H1 (cell line): ENCODE measurements at regions not wholly inside any gene's neighbourhood (a gene's known extent, or its start where the extent isn't known, plus 50 kb on each side); places are given as distances from the start of the nearest gene placed in this dataset.

Source experiments
- CTCF ChIA-PET: fragments of 300-600 bp; sonication (Branson Sonifier 250); formaldehyde crosslinking; loops from one replicate; lab custom pipeline; 2021; ENCODE audit not compliant: partially characterized antibody; lab: Charles Lee
- POLR2A ChIA-PET: fragments of 300-600 bp; sonication (Branson Sonifier 250); formaldehyde crosslinking; loops from one replicate; lab custom pipeline; 2021; ENCODE audit warnings: inconsistent platforms; ENCODE audit not compliant: partially characterized antibody; lab: Charles Lee
- DNase-seq, 2 experiments: peaks; one replicate each; pipeline versions ENCODE4 v3.0.0 to v3.0.0-alpha.2; 2010 to 2022; ENCODE audit warnings: low spot score in 2 of 2, low read depth in 1 of 2, mixed read lengths in 1 of 2
- FAIRE-seq: peaks from 2 replicates; lab custom pipeline; 2011; peaks lifted over from hg19 to GRCh38; lab: Jason Lieb, UNC
- H2AFZ ChIP-seq: 2 replicates; pipeline ENCODE4 v1.8.1; 2012; ENCODE audit warnings: low read length, inconsistent platforms
- H2AK5ac ChIP-seq: 2 replicates; pipeline ENCODE4 v1.6.1; 2013; ENCODE audit warnings: low read depth, low read length
- H2BK120ac ChIP-seq: replicated peaks from 2 replicates; pipeline ENCODE3; 2013; ENCODE audit warnings: low read depth, low read length, inconsistent platforms
- H2BK12ac ChIP-seq: 2 replicates; pipeline ENCODE4 v1.6.1; 2013; ENCODE audit warnings: low read depth, low read length
- H2BK15ac ChIP-seq: 2 replicates; pipeline ENCODE4 v1.6.1; 2013; ENCODE audit warnings: low read length
- H2BK20ac ChIP-seq: 2 replicates; pipeline ENCODE4 v1.6.1; 2013; ENCODE audit warnings: low read length
- H2BK5ac ChIP-seq: 2 replicates; pipeline ENCODE4 v1.6.1; 2013; ENCODE audit warnings: low read depth, low read length
- H3K14ac ChIP-seq: 2 replicates; pipeline ENCODE4 v1.6.1; 2013; ENCODE audit warnings: inconsistent platforms; ENCODE audit not compliant: insufficient read length
- H3K18ac ChIP-seq: 2 replicates; pipeline ENCODE4 v1.6.1; 2013; ENCODE audit warnings: low read length; ENCODE audit errors: extremely low read depth
- H3K23ac ChIP-seq: 2 replicates; pipeline ENCODE4 v1.6.1; 2013; ENCODE audit warnings: inconsistent platforms; ENCODE audit not compliant: insufficient read length
- H3K23me2 ChIP-seq: 2 replicates; pipeline ENCODE4 v1.6.1; 2013; ENCODE audit warnings: low read depth, low read length
- H3K27ac ChIP-seq: 2 replicates; pipeline ENCODE4 v1.6.1; 2011; ENCODE audit warnings: low read depth, low read length, inconsistent platforms
- H3K27me3 ChIP-seq, 4 experiments: replicated peaks in 1 of 4; 1 replicate in 1 of 4; 2 replicates in 3 of 4; pipeline versions ENCODE4 v1.6.1 to v1.8.1; 2011 to 2013; ENCODE audit warnings: low read length in 3 of 4, mild to moderate bottlenecking in 3 of 4, inconsistent platforms in 2 of 4, mixed read lengths in 2 of 4, moderate library complexity in 1 of 4; ENCODE audit not compliant: control insufficient read depth in 3 of 4, insufficient read depth in 3 of 4; ENCODE audit errors: extremely low read depth in 1 of 4
- H3K36me3 ChIP-seq, 4 experiments: 2 replicates each; pipeline versions ENCODE4 v1.6.1 to v1.8.1; 2011 to 2013; ENCODE audit warnings: mild to moderate bottlenecking in 4 of 4, low read length in 3 of 4, moderate library complexity in 2 of 4, control low read depth in 1 of 4, inconsistent platforms in 1 of 4; ENCODE audit not compliant: insufficient read depth in 4 of 4, control insufficient read depth in 2 of 4
- H3K4ac ChIP-seq: replicated peaks from 2 replicates; pipeline ENCODE3; 2013; ENCODE audit warnings: low read length, low read depth, mixed read lengths, inconsistent platforms; ENCODE audit not compliant: insufficient read length
- H3K4me1 ChIP-seq, 4 experiments: replicated peaks in 1 of 4; 1 replicate in 1 of 4; 2 replicates in 3 of 4; pipeline versions ENCODE4 v1.6.1 to v1.8.1; 2011 to 2013; ENCODE audit warnings: low read length in 3 of 4, inconsistent platforms in 2 of 4, mixed read lengths in 1 of 4; ENCODE audit not compliant: insufficient read depth in 4 of 4, control insufficient read depth in 3 of 4
- H3K4me2 ChIP-seq, 2 experiments: 2 replicates each; pipeline versions ENCODE4 v1.6.1 to v1.8.1; 2011 to 2013; ENCODE audit warnings: low read depth in 2 of 2, low read length in 2 of 2, control low read depth in 1 of 2, inconsistent platforms in 1 of 2, mild to moderate bottlenecking in 1 of 2; ENCODE audit not compliant: insufficient read depth in 1 of 2
- H3K4me3 ChIP-seq, 4 experiments: fragments of 200-600, 300-600 bp in 1 of 4; sonication (generic), shearing (Covaris generic), sonication (Bioruptor Twin) in 1 of 4; 2 replicates each; pipeline versions ENCODE4 v1.5.1 to v1.8.1; 2011 to 2016; ENCODE audit warnings: low read length in 4 of 4, low read depth in 3 of 4, control low read depth in 2 of 4, inconsistent platforms in 2 of 4, mild to moderate bottlenecking in 2 of 4, mixed read lengths in 1 of 4, moderate library complexity in 1 of 4; ENCODE audit not compliant: insufficient read depth in 2 of 4; ENCODE audit errors: extremely low read depth in 1 of 4
- H3K56ac ChIP-seq: replicated peaks from 2 replicates; pipeline ENCODE3; 2013; ENCODE audit warnings: low read depth, mild to moderate bottlenecking, mixed read lengths, low read length, inconsistent platforms; ENCODE audit not compliant: insufficient read length
- H3K79me1 ChIP-seq: 2 replicates; pipeline ENCODE4 v1.6.1; 2013; ENCODE audit warnings: low read depth, low read length, control low read depth
- H3K79me2 ChIP-seq, 2 experiments: 2 replicates each; pipeline versions ENCODE4 v1.6.1 to v1.8.1; 2012 to 2013; ENCODE audit warnings: low read length in 2 of 2, mild to moderate bottlenecking in 2 of 2, inconsistent platforms in 1 of 2; ENCODE audit not compliant: insufficient read depth in 2 of 2, control insufficient read depth in 1 of 2
- H3K9ac ChIP-seq, 4 experiments: replicated peaks in 1 of 4; 1 replicate in 1 of 4; 2 replicates in 3 of 4; pipeline versions ENCODE4 v1.6.1 to v1.8.1; 2011 to 2013; ENCODE audit warnings: low read depth in 3 of 4, low read length in 3 of 4, control low read depth in 2 of 4, mild to moderate bottlenecking in 2 of 4, moderate library complexity in 2 of 4, inconsistent platforms in 1 of 4; ENCODE audit errors: extremely low read depth in 1 of 4
- H3K9me3 ChIP-seq, 2 experiments: 2 replicates each; pipeline versions ENCODE4 v1.6.1 to v1.8.1; 2012 to 2013; ENCODE audit warnings: mild to moderate bottlenecking in 2 of 2, moderate library complexity in 2 of 2, control low read depth in 1 of 2, inconsistent platforms in 1 of 2, low read depth in 1 of 2, low read length in 1 of 2, mixed read lengths in 1 of 2; ENCODE audit not compliant: insufficient read depth in 2 of 2
- H4K20me1 ChIP-seq, 2 experiments: replicated peaks in 1 of 2; 2 replicates each; pipeline versions ENCODE3 to v1.8.1; 2011 to 2013; ENCODE audit warnings: inconsistent platforms in 2 of 2, low read length in 2 of 2, mild to moderate bottlenecking in 1 of 2; ENCODE audit not compliant: insufficient read depth in 2 of 2, control insufficient read depth in 1 of 2
- H4K5ac ChIP-seq: 2 replicates; pipeline ENCODE4 v1.6.1; 2013; ENCODE audit warnings: low read length, low read depth, mixed read lengths, inconsistent platforms; ENCODE audit not compliant: insufficient read length
- H4K8ac ChIP-seq: 2 replicates; pipeline ENCODE4 v1.8.0; 2013; ENCODE audit warnings: mild to moderate bottlenecking, moderate library complexity, low read length, inconsistent platforms; ENCODE audit not compliant: insufficient read depth; ENCODE audit errors: extremely low read depth
- H4K91ac ChIP-seq: replicated peaks from 2 replicates; pipeline ENCODE3; 2013; ENCODE audit warnings: low read length, mixed read lengths, inconsistent platforms; ENCODE audit not compliant: insufficient read length
- BACH1 ChIP-seq: IDR thresholded peaks from 2 replicates; pipeline ENCODE4 v1.6.1; 2012; ENCODE audit warnings: low read length, improper control_type of control experiment
- KDM5A ChIP-seq: fragments of 200-600 bp; IDR thresholded peaks from 2 replicates; pipeline ENCODE4 v1.7.1; 2012; ENCODE audit warnings: mild to moderate bottlenecking, low read length, inconsistent platforms, mixed read lengths
- RAD21 ChIP-seq, 2 experiments: IDR thresholded peaks in 1 of 2; conservative IDR thresholded peaks in 1 of 2; 2 replicates each; pipeline ENCODE4 v1.6.1; 2011; ENCODE audit warnings: low read depth in 2 of 2, low read length in 2 of 2, improper control_type of control experiment in 1 of 2, inconsistent platforms in 1 of 2, mild to moderate bottlenecking in 1 of 2, moderate library complexity in 1 of 2
- SIN3A ChIP-seq, 2 experiments: IDR thresholded peaks in 1 of 2; conservative IDR thresholded peaks in 1 of 2; 2 replicates each; pipeline ENCODE4 v1.6.1; 2011 to 2012; ENCODE audit warnings: low read length in 2 of 2, improper control_type of control experiment in 1 of 2, low read depth in 1 of 2, mild to moderate bottlenecking in 1 of 2
- SIX5 ChIP-seq: IDR thresholded peaks from 2 replicates; pipeline ENCODE4 v1.6.1; 2011; ENCODE audit warnings: mild to moderate bottlenecking, low read depth, low read length
- WGBS, 2 experiments: shearing (Covaris generic) in 1 of 2; methylation state at CpG; one replicate each; pipeline versions ENCODE4 v1.1.6 to v1.1.7; 2013 to 2015; ENCODE audit warnings: low lambda C conversion rate in 2 of 2, mixed read lengths in 2 of 2, inconsistent platforms in 1 of 2, low coverage in 1 of 2, missing lambda C conversion rate in 1 of 2; ENCODE audit not compliant: insufficient replicate concordance in 2 of 2, insufficient coverage in 1 of 2, insufficient read length in 1 of 2; ENCODE audit errors: extremely low coverage in 1 of 2, missing lambda C conversion rate in 1 of 2; 5-methylcytosine and 5-hydroxymethylcytosine counted together
- TF ChIP-seq, protein P1 (sequence below): IDR thresholded peaks from 2 replicates; pipeline ENCODE4 v1.6.1; 2012; ENCODE audit warnings: inconsistent platforms
- TF ChIP-seq, protein P2 (sequence below): IDR thresholded peaks from 2 replicates; pipeline ENCODE4 v1.6.1; 2012; ENCODE audit warnings: inconsistent platforms
- TF ChIP-seq, protein P3 (sequence below): IDR thresholded peaks from 2 replicates; pipeline ENCODE4 v1.6.1; 2012; ENCODE audit warnings: low read length, inconsistent platforms

DNA sequence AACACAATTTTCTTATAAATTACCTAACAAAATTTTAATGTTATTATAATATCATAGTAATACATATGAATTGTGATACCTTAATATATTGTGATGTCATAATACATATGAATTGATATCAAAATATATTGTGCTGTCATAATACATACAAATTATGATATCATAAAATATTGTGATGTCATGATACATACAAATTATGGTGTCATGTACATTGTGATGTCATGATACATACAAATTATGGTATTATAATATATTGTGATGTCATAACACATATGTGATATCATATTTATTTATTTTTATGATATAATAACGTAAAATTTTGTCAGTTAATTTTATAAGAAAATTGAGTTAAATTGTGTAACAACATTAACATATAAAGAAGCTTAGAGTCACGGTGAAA is 1927.2 kb downstream of the TP53TG3F start:
- Histone ChIP-seq H2BK12ac (no peak overlapping the region), H2BK5ac (no peak overlapping the region), H4K8ac (no peak overlapping the region), H4K5ac (no peak overlapping the region), H3K9me3 (peaks cover 49 to 54% of the 10 kb centered on the region in 2 experiments), H2BK15ac (no peak overlapping the region), H2AFZ (no peak overlapping the region)
- no peak for DNase-seq
- TF ChIP-seq BACH1 (no peak), SIX5 (no peak), KDM5A (no peak), SIN3A (conservative IDR thresholded peaks at IDR 0.05 in 1 of 2, IDR thresholded peaks at IDR 0.05 in 1 of 2; ENCODE audit: low read depth in 1 of 2, low read length in 2 of 2) (no peak), RAD21 (IDR thresholded peaks at IDR 0.05 in 1 of 2, conservative IDR thresholded peaks at IDR 0.05 in 1 of 2; ENCODE audit: low read depth in 2 of 2, low read length in 2 of 2) (no peak)
- TF ChIP-seq, protein P1, sequence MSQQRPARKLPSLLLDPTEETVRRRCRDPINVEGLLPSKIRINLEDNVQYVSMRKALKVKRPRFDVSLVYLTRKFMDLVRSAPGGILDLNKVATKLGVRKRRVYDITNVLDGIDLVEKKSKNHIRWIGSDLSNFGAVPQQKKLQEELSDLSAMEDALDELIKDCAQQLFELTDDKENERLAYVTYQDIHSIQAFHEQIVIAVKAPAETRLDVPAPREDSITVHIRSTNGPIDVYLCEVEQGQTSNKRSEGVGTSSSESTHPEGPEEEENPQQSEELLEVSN, result no peak
- TF ChIP-seq, protein P2, sequence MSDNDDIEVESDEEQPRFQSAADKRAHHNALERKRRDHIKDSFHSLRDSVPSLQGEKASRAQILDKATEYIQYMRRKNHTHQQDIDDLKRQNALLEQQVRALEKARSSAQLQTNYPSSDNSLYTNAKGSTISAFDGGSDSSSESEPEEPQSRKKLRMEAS, result no peak
- TF ChIP-seq, protein P3, sequence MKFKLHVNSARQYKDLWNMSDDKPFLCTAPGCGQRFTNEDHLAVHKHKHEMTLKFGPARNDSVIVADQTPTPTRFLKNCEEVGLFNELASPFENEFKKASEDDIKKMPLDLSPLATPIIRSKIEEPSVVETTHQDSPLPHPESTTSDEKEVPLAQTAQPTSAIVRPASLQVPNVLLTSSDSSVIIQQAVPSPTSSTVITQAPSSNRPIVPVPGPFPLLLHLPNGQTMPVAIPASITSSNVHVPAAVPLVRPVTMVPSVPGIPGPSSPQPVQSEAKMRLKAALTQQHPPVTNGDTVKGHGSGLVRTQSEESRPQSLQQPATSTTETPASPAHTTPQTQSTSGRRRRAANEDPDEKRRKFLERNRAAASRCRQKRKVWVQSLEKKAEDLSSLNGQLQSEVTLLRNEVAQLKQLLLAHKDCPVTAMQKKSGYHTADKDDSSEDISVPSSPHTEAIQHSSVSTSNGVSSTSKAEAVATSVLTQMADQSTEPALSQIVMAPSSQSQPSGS, result no peak
- TF ChIP-seq, all 59 proteins: peak for 0
- Histone ChIP-seq H3K79me2 (no peaks in the 10 kb centered on the region), H3K4me2 (no peak overlapping the region), H3K4me3 (no peak overlapping the region), H3K4ac (no peak overlapping the region), H2BK20ac (no peak overlapping the region), H4K91ac (no peak overlapping the region), H3K36me3 (no peaks in the 10 kb centered on the region), H3K27ac (no peak overlapping the region), H3K18ac (no peak overlapping the region), H2AK5ac (no peak overlapping the region), H3K9ac (no peak overlapping the region), H3K79me1 (no peaks in the 10 kb centered on the region), H4K20me1 (no peaks in the 10 kb centered on the region), H2BK120ac (no peak overlapping the region), H3K27me3 (no peaks in the 10 kb centered on the region), H3K14ac (no peak overlapping the region), H3K23me2 (no peaks in the 10 kb centered on the region), H3K23ac (no peak overlapping the region), H3K56ac (no peak overlapping the region), H3K4me1 (no peaks in the 10 kb centered on the region)
- FAIRE-seq, result no peak
- WGBS, 2 experiments, result 76% methylated on average over 2 of the region's 2 CpGs; no CpG with 5 or more reads in 1 of the 2 experiments
- ChIA-PET POLR2A (no interaction called here), CTCF (no interaction called here)
